Osteoblast (primary cell): ENCODE measurements at regions not wholly inside any gene's neighbourhood (a gene's known extent, or its start where the extent isn't known, plus 50 kb on each side); places are given as distances from the start of the nearest gene placed in this dataset.

ENCODE experiments used
- DNase-seq: peaks from one replicate; pipeline ENCODE4 v3.0.0; 2011; ENCODE audit warnings: low spot score, mixed read lengths; ENCODE audit not compliant: insufficient read length; ENCODE audit errors: missing footprints
- H2AFZ ChIP-seq: 2 replicates; pipeline ENCODE4 v1.6.0; 2011; ENCODE audit warnings: mild to moderate bottlenecking, low read length
- H3K27ac ChIP-seq: 2 replicates; pipeline ENCODE4 v1.5.1; 2011; ENCODE audit warnings: mild to moderate bottlenecking, low read depth, low read length, moderate library complexity
- H3K27me3 ChIP-seq: 2 replicates; pipeline ENCODE4 v1.6.0; 2012; ENCODE audit warnings: mild to moderate bottlenecking, control low read depth, inconsistent platforms, low read length, moderate library complexity; ENCODE audit not compliant: insufficient read depth
- H3K36me3 ChIP-seq: 2 replicates; pipeline ENCODE4 v1.5.1; 2011; ENCODE audit warnings: mild to moderate bottlenecking, low read length, control low read depth, moderate library complexity; ENCODE audit not compliant: insufficient read depth
- H3K4me1 ChIP-seq: 2 replicates; pipeline ENCODE4 v1.5.1; 2011; ENCODE audit warnings: mild to moderate bottlenecking, low read length, control low read depth, moderate library complexity; ENCODE audit not compliant: insufficient read depth
- H3K4me2 ChIP-seq: 2 replicates; pipeline ENCODE4 v1.6.0; 2011; ENCODE audit warnings: mild to moderate bottlenecking, low read length; ENCODE audit not compliant: insufficient read depth
- H3K4me3 ChIP-seq: fragments of 200-600 bp; sonication (generic); 3 replicates; pipeline ENCODE4 v1.5.1; 2012; ENCODE audit warnings: mild to moderate bottlenecking, low read length, inconsistent platforms; ENCODE audit not compliant: insufficient read depth
- H3K79me2 ChIP-seq: 2 replicates; pipeline ENCODE4 v1.6.0; 2012; ENCODE audit warnings: mild to moderate bottlenecking, low read length, control low read depth, inconsistent platforms; ENCODE audit not compliant: insufficient read depth
- H3K9me3 ChIP-seq: 2 replicates; pipeline ENCODE4 v1.5.1; 2011; ENCODE audit warnings: low read depth, low read length, control low read depth
- H4K20me1 ChIP-seq: 2 replicates; pipeline ENCODE4 v1.6.0; 2012; ENCODE audit warnings: mild to moderate bottlenecking, low read length, control low read depth; ENCODE audit not compliant: insufficient read depth
- CTCF ChIP-seq: IDR thresholded peaks from 2 replicates; pipeline ENCODE4 v1.5.1; 2011; ENCODE audit warnings: mild to moderate bottlenecking, low read depth, low read length, moderate library complexity; ENCODE audit errors: extremely low read depth

DNA sequence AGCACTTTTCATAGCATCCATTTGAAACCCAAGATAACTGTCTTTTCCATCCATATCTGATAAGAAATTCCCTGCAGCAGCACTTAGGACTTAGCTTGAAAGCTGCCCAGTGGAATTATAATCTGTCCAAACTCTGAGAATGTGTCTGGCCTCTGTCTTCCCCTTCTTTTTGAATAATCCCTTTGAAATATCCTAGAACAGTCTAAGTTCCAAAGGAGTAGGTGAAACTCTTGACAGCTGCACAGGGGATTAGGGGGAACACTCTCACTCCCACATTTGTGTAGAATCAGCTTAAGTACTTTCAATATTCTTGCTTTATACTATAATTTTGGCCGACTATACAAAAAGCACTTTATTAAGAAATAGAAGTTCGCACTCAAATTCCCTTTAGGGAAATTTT lies 157.7 kb downstream of the PAPSS1 start:
- H3K27ac ChIP-seq: no peak overlapping the region
- no peaks in the 10 kb centered on the region for H4K20me1 ChIP-seq
- H2AFZ ChIP-seq: no peak overlapping the region
- H3K4me1 ChIP-seq: no peaks in the 10 kb centered on the region
- H3K9me3 ChIP-seq: no peaks in the 10 kb centered on the region
- no peaks in the 10 kb centered on the region for H3K79me2 ChIP-seq
- H3K4me3 ChIP-seq: no peak overlapping the region
- no peaks in the 10 kb centered on the region for H3K27me3 ChIP-seq
- H3K36me3 ChIP-seq: no peaks in the 10 kb centered on the region
- DNase-seq: no peak
- H3K4me2 ChIP-seq: no peak overlapping the region
- TF ChIP-seq CTCF: no peak

DNA sequence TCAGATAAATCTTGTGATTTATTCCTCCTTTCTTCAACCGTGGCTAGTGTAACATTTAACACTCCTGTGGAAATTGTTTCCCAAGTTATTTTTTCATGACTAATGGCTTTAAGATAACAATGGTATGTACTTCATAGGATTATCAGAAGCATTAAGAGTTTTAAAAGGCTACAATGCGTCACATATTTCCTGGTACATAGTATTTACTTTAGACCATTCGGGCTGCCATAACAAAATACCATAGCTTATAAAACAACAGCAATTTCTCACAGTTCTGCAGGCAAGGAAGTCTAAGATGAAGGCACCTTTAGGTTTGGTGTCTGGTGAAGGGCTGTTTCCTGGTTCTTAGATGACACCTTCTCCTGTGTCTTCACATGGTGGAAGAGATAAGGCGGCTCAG lies 158.6 kb downstream of the PAPSS1 start:
- Histone ChIP-seq H4K20me1 (no peaks in the 10 kb centered on the region), H3K4me3 (no peak overlapping the region), H3K36me3 (no peaks in the 10 kb centered on the region), H3K4me2 (no peak overlapping the region), H3K9me3 (no peaks in the 10 kb centered on the region), H3K79me2 (no peaks in the 10 kb centered on the region), H3K27me3 (no peaks in the 10 kb centered on the region), H2AFZ (no peak overlapping the region), H3K27ac (no peak overlapping the region), H3K4me1 (no peaks in the 10 kb centered on the region)
- no peak for TF ChIP-seq CTCF
- DNase-seq: no peak

GRCh38 chr4:107559653-107560052 lies 160.4 kb downstream of the PAPSS1 start:
- no peak for DNase-seq
- Histone ChIP-seq H3K9me3 (no peaks in the 10 kb centered on the region), H4K20me1 (no peaks in the 10 kb centered on the region), H3K4me1 (no peaks in the 10 kb centered on the region), H2AFZ (no peak overlapping the region), H3K4me2 (no peak overlapping the region), H3K79me2 (no peaks in the 10 kb centered on the region), H3K36me3 (no peaks in the 10 kb centered on the region), H3K27ac (no peak overlapping the region), H3K27me3 (no peaks in the 10 kb centered on the region), H3K4me3 (no peak overlapping the region)
- no peak for TF ChIP-seq CTCF

GRCh38 chr4:107552306-107552705 lies 167.7 kb downstream of the PAPSS1 start:
- no peaks in the 10 kb centered on the region for H3K4me1 ChIP-seq
- no peak for TF ChIP-seq CTCF
- no peak overlapping the region for H3K4me2 ChIP-seq
- no peak overlapping the region for H2AFZ ChIP-seq
- no peaks in the 10 kb centered on the region for H3K79me2 ChIP-seq
- H3K4me3 ChIP-seq: no peak overlapping the region
- no peak for DNase-seq
- no peak overlapping the region for H3K27ac ChIP-seq
- no peaks in the 10 kb centered on the region for H3K9me3 ChIP-seq
- H3K36me3 ChIP-seq: no peaks in the 10 kb centered on the region
- H4K20me1 ChIP-seq: no peaks in the 10 kb centered on the region
- H3K27me3 ChIP-seq: no peaks in the 10 kb centered on the region
